Putamen (tissue), 1 donor: ENCODE measurements at regions not wholly inside any gene's neighbourhood (a gene's known extent, or its start where the extent isn't known, plus 50 kb on each side); places are given as distances from the start of the nearest gene placed in this dataset.

Experiments used
- DNase-seq: peaks from one replicate; pipeline ENCODE4 v3.0.0-alpha.2; 2016; ENCODE audit warnings: low spot score

DNA sequence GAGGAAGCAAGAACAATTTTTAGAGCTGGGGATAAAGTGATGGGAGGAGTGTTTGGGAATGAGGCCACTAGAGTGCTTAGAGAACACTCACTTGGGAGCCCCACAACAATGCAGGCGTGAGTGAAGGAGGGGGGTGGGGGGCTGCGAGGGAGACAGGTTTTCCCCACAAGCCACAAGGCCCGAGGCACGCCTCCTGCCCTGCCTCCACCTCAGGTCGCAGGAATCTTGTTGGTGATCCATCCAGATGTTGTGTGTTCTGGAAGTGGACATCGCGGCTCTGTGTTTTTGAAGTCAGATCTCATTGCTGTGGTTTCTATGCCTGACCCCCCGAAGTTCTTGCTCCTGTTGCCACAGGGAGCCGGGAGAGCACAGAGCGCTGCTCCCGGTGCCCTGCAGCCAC lies 178.0 kb upstream of the BMPER start:
- no peak for DNase-seq

- DNase-seq = no peak
These were observed 176.3 kb upstream of the BMPER start for GRCh38 chr7:33728873-33729551.

GRCh38 chr7:33729726-33730125 lies 175.6 kb upstream of the BMPER start:
- no peak for DNase-seq

GRCh38 chr7:33730958-33731357 lies 174.4 kb upstream of the BMPER start:
- no peak for DNase-seq

- no peak for DNase-seq
These were observed 173.4 kb upstream of the BMPER start for GRCh38 chr7:33731912-33732311.

- no peak for DNase-seq
These were observed 172.9 kb upstream of the BMPER start for GRCh38 chr7:33732462-33732861.

- no peak for DNase-seq
These were observed 171.3 kb upstream of the BMPER start for GRCh38 chr7:33733870-33734650.

DNA sequence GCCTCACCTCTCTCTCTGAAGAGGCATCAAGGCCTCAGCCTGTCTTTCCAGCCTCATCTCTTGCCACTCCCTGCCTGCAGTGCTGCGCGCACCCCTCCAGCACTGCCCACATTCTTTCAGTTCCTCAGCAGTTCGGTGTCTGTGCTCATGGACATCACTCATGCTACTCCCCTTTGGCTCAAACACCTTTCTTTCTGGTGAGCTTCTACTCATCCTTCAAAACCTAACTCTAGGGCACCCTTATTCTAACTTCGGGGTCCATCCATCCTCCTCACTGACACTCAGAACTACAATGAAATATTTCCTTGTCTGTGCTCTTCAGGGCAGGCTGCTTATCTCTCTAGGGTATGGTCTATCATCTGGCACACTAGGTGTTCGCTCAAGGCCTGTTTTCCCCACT lies 169.9 kb upstream of the BMPER start:
- no peak for DNase-seq

DNA sequence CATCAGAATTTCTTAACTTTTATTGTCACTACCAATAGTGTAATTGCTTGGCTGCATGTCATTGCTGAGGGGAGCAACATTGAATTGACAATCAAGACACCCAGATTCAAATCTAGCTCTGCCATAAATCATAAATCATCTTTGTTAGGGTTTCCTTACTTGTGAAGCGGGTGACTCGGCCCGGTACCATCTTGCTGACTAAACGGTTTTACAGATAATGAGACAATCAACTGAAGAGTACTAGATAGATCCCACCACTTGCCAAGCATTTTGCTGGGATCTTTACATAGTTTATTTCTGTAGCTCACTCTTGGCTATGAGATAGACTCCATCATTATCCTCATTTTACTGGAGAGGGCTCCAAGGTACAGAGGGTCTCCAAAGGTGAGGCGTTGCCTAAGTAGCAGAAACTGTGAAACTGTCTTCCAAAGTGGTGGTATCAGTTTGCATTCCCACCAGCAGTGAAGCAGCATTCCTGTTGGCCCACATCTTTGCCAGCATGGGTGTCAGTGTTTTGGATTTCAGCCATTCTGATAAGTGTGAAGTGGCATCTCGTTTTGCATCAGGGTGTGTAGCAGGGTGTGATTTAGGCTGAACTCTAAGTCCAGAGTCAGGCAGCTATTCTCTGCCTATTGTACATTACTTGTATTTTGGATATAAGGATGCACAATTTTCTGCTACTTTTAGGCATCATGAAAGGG lies 168.7 kb upstream of the BMPER start:
- no peak for DNase-seq

DNA sequence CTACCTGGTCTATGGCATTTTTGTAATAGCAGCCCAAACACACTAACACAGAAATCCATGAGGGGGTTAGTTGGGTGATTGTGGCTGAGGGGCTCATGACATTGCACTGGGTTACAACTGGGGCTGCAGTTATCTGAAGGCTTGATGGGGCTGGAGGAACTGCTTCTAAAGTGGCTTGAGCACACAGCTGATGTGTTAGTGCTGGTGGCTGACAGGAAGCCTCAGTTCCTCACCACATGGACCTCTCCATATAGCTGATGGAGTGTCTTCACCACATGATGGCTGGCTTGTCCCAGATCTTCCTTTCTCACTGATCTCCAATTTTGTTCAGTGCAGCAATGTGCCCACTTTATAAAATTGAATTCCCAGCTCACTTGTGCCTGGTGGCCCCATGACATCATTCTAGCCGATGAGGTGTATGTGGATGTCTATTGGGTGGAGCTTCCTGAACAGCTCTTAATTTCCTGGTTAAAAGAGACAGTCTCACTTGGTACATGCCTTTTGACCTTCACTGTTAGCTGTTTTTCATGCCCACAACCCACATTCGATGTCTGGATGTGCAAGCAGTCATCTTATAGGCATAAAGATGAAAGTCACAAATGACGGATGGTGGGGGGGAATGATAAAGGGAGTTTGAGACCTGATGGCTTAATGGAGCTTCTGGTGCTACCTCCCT lies 166.9 kb upstream of the BMPER start:
- no peak for DNase-seq

DNA sequence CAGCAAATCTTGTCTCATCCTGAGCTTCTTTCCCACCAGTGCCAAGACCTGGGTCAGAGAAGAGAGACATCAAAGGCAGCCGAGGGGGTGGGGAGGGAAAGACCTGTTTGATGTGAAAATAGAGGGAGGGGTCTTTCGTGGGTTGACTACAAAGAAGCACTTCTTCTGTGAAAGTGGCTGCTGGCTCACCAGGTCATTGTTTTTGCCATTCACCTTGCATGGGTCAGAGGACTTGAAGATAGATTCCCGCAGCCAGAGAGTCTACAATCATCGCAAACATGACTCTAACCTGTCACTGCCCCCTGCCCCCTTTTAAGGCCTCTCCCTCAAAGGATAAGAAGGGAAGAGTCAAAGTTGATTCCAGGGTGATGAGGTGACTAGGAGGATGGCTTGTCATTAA lies 166.1 kb upstream of the BMPER start:
- no peak for DNase-seq

DNA sequence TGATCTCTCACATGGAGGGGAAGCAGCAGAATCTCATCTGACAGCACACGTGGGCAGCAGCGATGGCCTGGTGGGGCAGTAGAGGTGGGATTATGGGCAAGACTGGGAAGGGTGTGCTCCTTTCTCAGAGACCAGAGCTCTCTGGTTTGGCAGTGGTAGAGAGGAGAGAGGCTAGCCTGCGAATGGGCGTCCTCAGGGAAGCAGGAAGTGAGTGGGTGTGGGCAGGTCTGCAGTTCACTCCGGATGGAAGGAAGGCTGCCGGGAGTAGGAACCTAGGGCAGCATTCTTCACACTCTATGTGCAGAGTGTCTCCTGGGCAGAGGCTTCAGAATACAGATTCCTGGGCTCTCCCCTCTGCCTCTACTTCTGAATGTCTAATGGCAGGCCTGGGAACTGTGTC lies 162.8 kb upstream of the BMPER start:
- no peak for DNase-seq

- DNase-seq = no peak
These were observed 162.2 kb upstream of the BMPER start for GRCh38 chr7:33742999-33743587.

DNA sequence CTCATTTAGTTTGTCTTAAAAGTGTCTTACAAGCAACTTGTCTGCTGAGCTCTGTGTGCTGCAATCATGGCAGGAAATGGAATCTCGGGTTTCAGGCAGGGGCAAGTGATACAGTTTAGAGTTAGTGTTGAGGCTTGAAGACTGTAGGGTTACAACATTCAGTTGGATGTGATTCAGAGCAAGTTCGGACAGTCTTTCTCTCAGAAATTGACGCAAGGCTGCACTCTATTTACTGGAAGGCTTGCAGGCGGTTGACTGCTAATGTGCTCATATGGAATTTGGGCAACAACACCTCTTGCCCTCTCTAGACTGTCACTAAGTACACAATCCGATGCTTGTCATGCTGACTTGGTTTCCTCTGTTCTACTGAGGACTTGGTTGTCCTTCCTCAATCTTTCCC lies 161.7 kb upstream of the BMPER start:
- DNase-seq = no peak

- no peak for DNase-seq
These were observed 160.9 kb upstream of the BMPER start for GRCh38 chr7:33744293-33745075.

- no peak for DNase-seq
These were observed 159.4 kb upstream of the BMPER start for GRCh38 chr7:33745934-33746333.

DNA sequence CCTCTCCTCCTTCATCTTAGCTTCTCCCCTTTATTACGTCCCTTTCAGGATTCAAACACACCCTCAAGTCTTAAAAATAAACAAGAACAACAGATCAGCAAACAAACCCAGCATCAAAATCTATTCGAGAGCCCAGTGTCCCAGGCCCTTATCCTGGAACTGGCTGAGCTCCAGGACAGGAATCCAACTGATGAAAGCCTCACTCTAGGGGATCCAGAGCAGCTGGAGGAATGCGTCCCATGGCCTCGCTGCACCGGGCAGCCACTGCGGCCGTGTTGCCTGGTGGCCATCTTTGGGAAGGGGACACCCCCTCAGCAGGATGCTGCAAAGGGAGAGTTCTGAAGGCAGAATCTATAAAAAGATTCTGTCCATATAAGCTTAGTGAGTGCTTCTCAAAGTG lies 156.5 kb upstream of the BMPER start:
- DNase-seq = no peak

- no peak for DNase-seq
These were observed 155.2 kb upstream of the BMPER start for GRCh38 chr7:33750177-33750576.

GRCh38 chr7:33751443-33751842 lies 153.9 kb upstream of the BMPER start:
- DNase-seq = no peak

GRCh38 chr7:33753881-33754525 lies 151.3 kb upstream of the BMPER start:
- DNase-seq = no peak
